T1000 (cell line): ENCODE measurements at regions not wholly inside any gene's neighbourhood (a gene's known extent, or its start where the extent isn't known, plus 50 kb on each side); places are given as distances from the start of the nearest gene placed in this dataset.

ENCODE experiments used
- DNase-seq: peaks from one replicate; lab custom pipeline; 2025; ENCODE audit warnings: mixed read lengths; lab: John Stamatoyannopoulos, UW

DNA sequence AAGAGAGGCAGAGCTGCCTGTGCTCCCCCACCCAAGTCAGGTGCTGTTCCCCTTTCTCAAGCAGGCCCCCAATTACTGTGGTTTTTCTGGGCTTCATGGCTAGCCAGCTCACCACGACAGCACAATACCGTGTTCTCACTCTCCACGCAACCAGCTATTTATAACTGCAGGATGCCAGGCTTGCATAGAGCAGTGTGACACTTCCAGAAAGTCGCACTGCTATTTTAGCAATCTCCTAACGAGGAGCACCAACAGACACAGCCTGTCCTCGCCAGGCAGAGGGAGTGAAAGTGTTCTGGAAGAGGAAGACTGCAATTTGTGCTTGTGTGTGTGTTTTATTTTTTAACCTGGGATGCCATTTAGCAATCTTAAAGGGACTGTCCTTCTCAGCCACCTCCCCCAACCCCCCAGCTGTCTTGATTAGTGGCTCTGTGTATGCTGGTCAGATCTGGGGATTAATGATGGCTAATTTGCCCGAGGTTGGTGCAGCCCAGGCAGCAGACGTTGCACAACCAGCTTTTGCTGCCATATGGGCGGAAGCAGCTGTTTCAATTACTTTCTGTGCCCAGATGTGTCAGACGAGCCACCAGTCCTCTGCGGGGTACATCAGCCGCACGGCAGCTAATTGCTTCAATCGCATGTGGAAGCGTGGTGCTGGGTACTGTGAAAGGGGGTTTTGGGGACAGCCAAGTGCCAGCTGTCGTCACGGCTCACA is 268.0 kb upstream of the ARRDC4 start:
- no peak for DNase-seq

DNA sequence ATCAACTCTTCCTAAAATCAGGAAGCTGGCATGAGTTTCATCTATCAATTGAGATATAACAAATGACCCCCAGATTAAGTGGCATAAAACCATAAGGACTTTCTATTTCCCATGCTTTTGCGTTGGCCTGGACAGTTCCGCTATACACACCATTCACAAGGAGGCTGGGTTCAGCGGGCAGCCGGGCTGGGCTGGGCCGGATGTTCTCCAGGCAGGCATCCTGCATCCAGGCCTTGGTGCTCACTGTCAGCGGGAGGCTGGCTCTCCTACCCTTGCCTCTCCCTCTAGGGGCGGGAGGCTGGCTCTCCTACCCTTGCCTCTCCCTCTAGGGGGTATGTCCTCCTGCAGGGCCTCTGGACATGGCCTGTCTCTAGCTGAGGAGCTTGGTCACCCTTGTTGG is 266.0 kb upstream of the ARRDC4 start:
- no peak for DNase-seq

DNA sequence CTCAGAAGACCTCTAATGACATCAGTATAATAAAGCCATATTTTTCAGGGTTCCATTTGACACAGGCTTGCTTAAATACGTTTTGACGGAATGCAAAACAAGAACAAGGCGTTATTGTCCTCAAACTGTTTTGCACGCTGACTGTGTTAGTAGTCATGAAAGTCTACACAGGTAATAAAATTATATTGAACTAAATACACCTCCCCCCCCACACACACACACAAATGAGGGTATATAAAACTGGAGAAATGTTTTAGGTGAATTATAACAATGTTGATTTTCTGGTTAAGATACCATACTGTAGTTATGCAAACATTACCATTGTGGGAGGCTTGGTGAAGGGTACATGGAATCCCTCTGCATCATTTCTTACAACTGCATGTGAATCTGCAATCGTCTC is 257.1 kb upstream of the ARRDC4 start:
- no peak for DNase-seq

DNA sequence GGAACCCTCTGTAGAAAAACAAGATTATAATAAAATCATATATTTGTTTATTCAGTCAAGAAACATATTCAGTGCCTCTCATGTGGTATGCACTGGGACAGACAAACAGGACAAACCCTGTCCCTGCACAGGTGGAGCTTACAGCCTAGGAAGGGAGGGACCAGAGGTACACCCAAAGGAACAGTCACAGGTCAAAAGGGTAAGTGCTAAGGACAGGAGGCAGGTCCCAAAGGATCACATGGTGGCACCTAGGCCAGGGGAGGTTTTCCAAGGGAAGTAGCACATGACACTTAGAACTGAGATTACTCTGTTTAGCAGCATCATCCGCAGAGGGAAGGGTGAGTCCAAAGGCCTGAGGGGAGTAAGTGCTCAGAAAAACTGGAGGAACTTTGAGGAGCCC is 254.4 kb upstream of the ARRDC4 start:
- no peak for DNase-seq

DNA sequence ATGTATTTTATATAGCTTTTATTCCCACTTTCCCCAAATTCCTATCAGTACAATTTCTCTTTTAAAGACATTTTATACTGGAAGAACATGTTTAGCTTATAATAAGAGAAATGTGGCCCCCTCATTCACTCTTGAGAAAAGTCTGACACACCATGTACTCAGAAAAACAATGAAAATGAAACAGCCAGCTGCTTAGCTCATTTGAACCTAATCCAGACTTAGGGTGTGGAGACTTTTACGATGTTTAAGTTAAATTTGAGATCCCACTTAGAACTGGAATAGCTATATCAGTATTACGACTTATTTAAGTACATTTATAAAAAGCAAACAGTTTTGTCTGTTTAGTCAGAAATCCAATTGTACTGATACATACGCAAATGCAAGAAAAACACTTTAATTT is 252.3 kb upstream of the ARRDC4 start:
- no peak for DNase-seq

DNA sequence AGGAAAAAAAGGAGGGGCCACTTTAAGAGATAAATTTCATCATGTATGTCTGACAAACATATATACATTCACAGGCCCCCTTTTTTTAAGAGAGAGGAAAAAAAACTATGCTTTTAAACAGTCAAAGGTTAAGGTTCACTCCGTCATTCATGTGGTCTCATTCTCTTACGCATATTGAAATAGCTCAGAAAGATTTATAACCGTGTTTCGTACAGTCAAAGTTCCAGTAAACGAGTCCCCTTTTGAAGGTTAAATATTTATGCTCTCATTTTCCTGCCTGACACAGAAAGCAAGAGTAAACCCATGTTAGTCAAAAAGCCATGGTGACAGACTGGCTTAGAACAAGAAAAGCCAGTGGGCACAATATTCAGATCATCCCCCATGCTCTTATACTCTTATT is 248.0 kb upstream of the ARRDC4 start:
- DNase-seq, result no peak

GRCh38 chr15:97717806-97718205 is 242.7 kb upstream of the ARRDC4 start:
- DNase-seq, result no peak

DNA sequence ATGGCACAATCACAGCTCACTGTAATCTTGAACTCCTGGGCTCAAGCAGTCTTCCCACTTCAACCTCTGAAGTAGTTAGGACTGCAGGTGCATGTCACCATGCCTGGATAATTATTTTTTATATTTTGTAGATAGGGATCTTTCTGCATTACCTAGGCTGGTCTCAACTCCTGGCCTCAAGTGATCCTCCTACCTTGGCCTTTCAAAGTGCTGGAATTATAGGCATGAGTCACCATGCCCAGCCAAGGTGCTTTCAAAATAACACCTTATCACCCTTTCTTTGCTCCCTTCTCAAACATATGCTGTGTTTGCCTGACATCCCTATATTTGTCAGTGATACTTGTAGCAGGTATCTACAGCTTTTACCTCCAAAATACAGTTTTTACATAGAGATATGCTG is 242.0 kb upstream of the ARRDC4 start:
- DNase-seq, result no peak

DNA sequence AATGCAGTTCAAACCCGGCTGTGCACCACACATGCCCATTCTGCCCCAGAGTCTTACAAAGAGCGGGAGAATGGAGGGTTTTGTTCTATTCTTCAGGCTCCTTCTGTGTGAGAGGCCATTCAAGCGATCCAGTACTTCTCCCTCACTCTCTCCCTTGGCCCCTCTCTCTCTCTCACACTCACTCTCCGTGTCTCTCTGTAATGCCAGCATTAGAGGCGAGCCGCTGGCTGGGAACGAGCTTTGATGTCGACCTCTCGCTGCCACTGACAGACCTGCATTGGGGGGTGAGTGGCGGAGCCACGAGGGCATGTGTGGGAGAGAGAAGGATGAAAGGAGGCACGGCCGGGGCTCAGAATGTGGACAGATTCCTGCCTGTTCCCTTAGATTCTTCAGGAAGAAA is 231.7 kb upstream of the ARRDC4 start:
- no peak for DNase-seq

- DNase-seq, result no peak
These were observed 231.2 kb upstream of the ARRDC4 start for GRCh38 chr15:97729270-97729669.

DNA sequence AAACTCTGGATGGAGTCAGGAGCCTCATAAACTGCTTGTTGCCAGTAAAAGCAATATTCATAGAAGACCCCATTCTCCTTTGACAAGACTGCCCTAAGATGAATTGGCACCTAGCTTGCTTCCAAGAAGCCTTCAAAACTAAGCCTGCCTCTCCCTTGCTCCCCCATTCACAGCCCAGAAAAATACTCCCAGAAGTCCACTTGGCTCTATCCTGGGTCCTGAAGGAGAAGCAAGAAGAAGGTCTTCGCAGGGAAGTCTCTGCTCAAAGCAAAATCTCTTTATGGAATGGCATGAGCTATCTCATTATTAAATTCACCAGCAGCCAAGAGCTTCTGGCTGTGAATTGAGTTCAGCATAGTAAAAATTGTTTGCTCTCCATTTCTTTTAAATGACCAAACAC is 230.2 kb upstream of the ARRDC4 start:
- DNase-seq, result no peak

DNA sequence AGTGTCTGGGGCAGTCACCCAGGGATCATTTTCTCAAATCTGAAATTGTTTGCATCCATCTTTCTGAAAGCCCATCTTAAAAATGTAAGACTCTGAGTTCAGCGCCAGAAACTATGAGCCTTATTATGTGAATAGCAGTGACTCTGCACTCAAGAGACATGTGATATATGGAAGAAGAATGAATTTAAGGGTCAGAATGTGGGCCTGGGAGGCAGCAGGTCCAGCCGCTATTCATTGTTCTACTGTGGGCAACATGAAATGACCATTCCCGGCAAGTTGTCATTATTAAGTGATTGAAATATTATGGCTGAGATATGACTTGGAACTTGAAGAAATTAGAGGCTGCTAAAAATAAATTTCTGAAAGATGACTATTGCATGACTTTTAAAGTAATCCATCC is 228.6 kb upstream of the ARRDC4 start:
- no peak for DNase-seq

GRCh38 chr15:97733373-97733772 is 227.1 kb upstream of the ARRDC4 start:
- DNase-seq, result no peak

- no peak for DNase-seq
These were observed 223.8 kb upstream of the ARRDC4 start for GRCh38 chr15:97736748-97737147.

DNA sequence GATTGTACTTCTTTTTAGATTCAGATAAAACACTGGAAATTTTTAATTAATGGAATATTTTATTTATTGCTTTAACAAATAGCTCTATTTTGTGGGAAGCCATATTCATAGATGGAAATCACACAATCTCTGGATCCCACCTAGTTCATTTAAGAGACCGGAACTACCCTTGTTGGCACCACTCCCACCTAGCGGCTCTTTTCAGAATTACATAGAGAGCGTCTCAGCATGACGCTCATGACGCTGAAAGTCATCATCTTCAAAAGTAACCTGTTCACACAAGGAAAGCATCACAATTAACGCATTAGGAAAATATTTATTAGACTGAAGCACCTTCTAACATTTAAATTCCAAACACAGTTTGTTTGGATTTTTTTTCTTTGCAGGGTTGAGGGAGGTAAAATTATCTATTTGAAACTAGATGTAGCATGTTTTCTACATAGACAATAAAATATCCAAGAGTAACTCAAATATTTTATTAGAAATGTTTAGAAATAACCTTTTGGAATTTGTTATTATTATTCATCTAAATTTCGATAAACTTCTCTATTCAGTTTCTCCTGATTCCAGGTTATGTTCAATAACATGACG is 214.9 kb upstream of the ARRDC4 start:
- no peak for DNase-seq

DNA sequence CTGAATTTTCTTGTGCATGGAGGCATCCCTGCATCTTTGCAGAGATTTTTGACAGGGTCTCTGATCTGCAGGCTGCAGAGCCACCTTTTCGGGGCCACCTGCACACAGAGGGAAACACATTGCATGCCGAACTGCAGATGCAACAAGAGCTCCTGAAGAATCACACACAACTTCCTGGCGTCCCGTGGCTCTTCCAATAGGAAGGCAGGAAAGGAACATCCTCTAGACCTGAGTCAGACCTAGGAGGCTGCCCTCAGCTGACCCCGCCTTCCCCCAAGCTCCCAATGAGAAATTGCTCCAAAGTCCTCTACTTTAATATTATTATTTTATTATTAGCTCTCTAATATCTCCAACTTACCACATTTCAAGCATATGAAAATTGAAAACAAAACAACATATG is 213.2 kb upstream of the ARRDC4 start:
- DNase-seq, result no peak

- DNase-seq, result no peak
These were observed 211.9 kb upstream of the ARRDC4 start for GRCh38 chr15:97748576-97748975.

GRCh38 chr15:97750060-97750459 is 210.4 kb upstream of the ARRDC4 start:
- no peak for DNase-seq

DNA sequence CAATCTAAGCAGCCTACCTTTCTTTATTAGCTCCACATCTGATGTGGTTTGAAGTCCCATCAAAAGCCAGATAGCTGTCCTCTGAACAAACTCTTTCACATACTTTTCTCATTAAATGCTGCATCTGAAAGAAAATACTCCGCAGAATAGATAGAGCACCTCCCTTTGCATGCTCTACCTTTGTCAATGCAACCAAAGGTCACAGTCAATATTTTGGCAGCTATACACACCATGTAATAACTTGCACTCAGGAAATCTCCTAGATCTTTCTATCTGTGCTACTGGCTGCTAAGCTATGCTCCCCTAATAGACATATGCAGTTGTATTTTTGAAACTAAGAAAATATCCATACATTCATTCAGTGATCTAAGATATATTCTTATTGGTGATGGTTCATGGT is 204.8 kb upstream of the ARRDC4 start:
- no peak for DNase-seq

DNA sequence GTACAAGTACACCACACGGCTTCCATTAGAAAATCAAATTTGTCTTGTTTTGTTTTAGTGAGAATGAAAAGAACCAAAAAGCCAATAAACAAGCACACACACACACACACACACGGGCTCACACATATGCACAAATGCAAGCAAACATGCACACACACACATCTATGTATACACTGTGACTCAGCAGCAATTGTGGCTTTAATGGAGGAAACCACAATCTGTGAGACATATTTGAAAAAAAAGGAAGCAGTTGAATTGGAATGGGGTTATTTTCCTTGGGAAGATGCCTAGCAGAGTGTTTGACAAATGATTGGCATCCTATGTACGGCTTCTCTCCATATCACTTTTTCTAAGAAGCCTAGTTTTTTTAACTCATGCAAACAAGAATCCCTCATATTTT is 201.1 kb upstream of the ARRDC4 start:
- no peak for DNase-seq

- DNase-seq, result no peak
These were observed 199.4 kb upstream of the ARRDC4 start for GRCh38 chr15:97761110-97761509.

DNA sequence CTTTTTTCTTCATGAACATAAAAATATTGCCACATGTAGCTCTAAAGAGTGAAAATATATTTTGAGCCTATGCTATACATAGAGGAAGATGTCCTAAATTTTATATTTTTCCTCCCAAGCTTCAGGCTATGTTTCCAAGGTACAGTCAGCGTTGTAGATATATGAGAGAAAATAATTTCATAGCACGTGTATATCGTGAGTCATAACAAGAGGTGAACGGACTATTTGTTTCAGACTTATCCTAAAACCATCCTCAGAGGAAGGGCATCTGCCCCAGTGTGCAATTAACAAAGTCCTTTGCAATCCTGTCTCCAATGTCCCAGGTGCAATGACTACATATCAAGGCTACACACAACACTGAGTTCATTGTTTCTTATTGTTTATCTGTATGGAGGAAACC is 177.3 kb upstream of the ARRDC4 start:
- no peak for DNase-seq

DNA sequence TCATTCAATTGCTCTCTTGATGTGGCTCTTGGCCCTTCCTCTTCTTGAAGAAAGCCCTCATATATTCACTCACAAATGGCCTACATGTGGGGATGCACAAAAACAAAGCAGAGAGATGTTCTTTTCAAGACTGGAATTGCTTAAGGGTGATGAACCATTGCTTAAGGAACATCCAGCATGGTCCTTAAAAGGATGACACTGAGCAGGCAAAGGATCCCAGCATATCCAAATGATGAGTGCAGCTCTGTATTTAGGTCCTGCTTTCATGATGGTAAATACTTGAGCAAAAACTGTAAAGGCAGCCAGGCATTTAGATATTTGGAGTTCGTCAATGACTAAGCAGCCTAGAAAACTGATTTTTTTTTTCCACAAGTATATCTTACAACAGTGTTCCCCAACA is 173.8 kb upstream of the ARRDC4 start:
- no peak for DNase-seq

DNA sequence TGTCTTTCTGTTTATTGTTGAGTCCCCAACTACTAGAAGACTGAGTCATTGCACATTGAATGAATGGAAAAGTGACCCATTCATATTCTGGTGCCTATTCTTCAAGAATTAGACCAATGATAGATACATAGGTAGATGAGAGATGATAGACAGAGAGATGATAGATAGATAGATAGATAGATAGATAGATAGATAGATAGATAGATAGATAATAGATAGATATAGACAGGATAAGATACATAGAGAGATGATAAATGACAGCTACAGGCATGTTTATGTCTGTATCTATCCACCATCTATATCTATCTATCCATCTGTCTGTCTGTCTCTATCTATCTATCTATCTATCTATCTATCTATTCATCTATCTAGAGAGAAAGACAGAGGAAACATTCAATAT is 170.3 kb upstream of the ARRDC4 start:
- no peak for DNase-seq
